ENCODE measurements at regions not wholly inside any gene's neighbourhood (a gene's known extent, or its start where the extent isn't known, plus 50 kb on each side); places are given as distances from the start of the nearest gene placed in this dataset.

DNA sequence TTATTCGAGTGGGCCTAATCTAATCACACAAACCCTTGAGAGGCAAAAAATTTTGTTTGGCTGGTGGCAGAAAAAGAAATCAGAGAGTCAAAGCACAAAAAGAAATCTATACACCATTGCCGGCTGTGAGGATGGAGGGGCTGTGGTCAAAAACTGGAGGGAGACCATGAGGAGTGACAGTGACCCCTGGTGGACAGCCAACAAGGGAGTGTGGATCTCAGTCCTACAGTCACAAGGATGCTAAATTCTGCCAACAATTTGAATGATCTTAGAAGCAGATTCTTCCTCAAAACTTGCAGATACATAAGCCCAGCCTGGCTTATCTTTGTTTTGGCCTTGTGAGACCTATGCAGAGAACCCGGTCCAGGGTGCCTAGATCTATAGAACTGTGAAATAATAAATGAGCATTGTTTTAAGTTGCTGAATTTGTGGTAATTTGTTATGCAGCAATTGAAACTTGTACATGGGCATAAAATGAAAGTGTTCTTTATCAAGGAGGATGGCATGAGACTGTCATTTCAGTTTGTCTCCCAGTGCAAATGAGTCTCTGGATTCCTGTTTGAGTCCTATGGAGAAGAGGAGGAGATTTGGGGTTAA, 103.0 kb upstream of the ARHGEF26 start:
- TF ChIP-seq, protein P1, sequence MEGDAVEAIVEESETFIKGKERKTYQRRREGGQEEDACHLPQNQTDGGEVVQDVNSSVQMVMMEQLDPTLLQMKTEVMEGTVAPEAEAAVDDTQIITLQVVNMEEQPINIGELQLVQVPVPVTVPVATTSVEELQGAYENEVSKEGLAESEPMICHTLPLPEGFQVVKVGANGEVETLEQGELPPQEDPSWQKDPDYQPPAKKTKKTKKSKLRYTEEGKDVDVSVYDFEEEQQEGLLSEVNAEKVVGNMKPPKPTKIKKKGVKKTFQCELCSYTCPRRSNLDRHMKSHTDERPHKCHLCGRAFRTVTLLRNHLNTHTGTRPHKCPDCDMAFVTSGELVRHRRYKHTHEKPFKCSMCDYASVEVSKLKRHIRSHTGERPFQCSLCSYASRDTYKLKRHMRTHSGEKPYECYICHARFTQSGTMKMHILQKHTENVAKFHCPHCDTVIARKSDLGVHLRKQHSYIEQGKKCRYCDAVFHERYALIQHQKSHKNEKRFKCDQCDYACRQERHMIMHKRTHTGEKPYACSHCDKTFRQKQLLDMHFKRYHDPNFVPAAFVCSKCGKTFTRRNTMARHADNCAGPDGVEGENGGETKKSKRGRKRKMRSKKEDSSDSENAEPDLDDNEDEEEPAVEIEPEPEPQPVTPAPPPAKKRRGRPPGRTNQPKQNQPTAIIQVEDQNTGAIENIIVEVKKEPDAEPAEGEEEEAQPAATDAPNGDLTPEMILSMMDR (IDR thresholded peaks at IDR 0.05) = peak in 3 of 6 experiments; percentile 8 to 22 (median 15)
- no peak for TF ChIP-seq POLR2A (IDR thresholded peaks at IDR 0.05)

Measured in adrenal gland (tissue), 5 donors.